ENCODE measurements at regions not wholly inside any gene's neighbourhood (a gene's known extent, or its start where the extent isn't known, plus 50 kb on each side); places are given as distances from the start of the nearest gene placed in this dataset.

GRCh38 chr12:34209259-34209835 is 187.1 kb downstream of the ALG10 start:
- intact Hi-C loops (cut with micrococcal nuclease), result no loop called here
- H3K9me3 ChIP-seq (ENCODE audit: control insufficient read depth, insufficient read depth, low read length), result no peaks in the 10 kb centered on the region

DNA sequence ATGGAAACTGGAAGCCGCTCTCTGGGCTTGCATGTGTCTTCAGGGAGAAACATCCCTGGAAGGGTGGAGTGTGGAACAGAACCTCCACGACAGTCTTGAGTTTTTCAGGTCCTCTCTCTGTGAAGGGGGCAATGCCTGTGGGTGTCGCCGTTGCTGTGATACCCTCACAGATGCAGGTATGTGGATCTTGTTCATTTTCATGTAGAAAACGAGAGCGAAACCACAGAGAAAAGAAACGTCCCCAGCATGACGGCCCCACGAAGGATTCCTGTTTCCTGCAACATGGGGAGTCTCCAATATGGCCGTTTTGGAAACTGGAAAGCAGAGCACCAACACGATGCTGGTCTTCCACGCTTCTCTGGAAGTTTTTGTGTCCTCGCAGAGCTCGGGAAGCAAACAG is 187.9 kb downstream of the ALG10 start:
- DNase-seq (no peak), ATAC-seq (no peak)
- H3K27me3 ChIP-seq (ENCODE audit: control insufficient read depth, insufficient read depth, low read length), result no peaks in the 10 kb centered on the region
- Mint-ChIP-seq H3K9me3 (peaks cover 0 to 3% of the 10 kb centered on the region in 2 donors), H3K36me3 (no peaks in the 10 kb centered on the region), H3K4me1 (no peaks in the 10 kb centered on the region), H3K4me3 (no peak overlapping the region), H3K27me3 (ENCODE audit: low read depth in 2 of 2) (no peaks in the 10 kb centered on the region), H3K27ac (no peak overlapping the region)
- WGBS (ENCODE audit: insufficient coverage), result 87% methylated on average over 14 of the region's 14 CpGs
- H3K4me1 ChIP-seq (ENCODE audit: control insufficient read depth, insufficient read depth, low read length), result no peaks in the 10 kb centered on the region
- TF ChIP-seq, protein P1, sequence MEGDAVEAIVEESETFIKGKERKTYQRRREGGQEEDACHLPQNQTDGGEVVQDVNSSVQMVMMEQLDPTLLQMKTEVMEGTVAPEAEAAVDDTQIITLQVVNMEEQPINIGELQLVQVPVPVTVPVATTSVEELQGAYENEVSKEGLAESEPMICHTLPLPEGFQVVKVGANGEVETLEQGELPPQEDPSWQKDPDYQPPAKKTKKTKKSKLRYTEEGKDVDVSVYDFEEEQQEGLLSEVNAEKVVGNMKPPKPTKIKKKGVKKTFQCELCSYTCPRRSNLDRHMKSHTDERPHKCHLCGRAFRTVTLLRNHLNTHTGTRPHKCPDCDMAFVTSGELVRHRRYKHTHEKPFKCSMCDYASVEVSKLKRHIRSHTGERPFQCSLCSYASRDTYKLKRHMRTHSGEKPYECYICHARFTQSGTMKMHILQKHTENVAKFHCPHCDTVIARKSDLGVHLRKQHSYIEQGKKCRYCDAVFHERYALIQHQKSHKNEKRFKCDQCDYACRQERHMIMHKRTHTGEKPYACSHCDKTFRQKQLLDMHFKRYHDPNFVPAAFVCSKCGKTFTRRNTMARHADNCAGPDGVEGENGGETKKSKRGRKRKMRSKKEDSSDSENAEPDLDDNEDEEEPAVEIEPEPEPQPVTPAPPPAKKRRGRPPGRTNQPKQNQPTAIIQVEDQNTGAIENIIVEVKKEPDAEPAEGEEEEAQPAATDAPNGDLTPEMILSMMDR (IDR thresholded peaks at IDR 0.05), result no peak
- intact Hi-C loops (cut with micrococcal nuclease), result loop anchor here (10.0 kb wide), 1 partner anchor 175 kb away; no protein-coding TSS in a partner anchor
- H3K9me3 ChIP-seq (ENCODE audit: control insufficient read depth, insufficient read depth, low read length), result no peaks in the 10 kb centered on the region
- no peak overlapping the region for H3K4me3 ChIP-seq (ENCODE audit: low read length)
- H3K36me3 ChIP-seq (ENCODE audit: control insufficient read depth, insufficient read depth, low read length), result no peaks in the 10 kb centered on the region
- no peak overlapping the region for H3K27ac ChIP-seq (ENCODE audit: low read length)

More at GRCh38 chr12:34209259-34209835, 187.1 kb downstream of the ALG10 start:
- DNase-seq, result no peak
- no peak for ATAC-seq
- Mint-ChIP-seq H3K4me3 (no peak overlapping the region), H3K27me3 (ENCODE audit: low read depth in 2 of 2) (no peaks in the 10 kb centered on the region), H3K27ac (no peak overlapping the region), H3K36me3 (no peaks in the 10 kb centered on the region), H3K9me3 (peaks cover 0 to 3% of the 10 kb centered on the region in 2 donors), H3K4me1 (no peaks in the 10 kb centered on the region)
- Histone ChIP-seq H3K4me1 (ENCODE audit: control insufficient read depth, insufficient read depth, low read length) (no peaks in the 10 kb centered on the region), H3K27me3 (ENCODE audit: control insufficient read depth, insufficient read depth, low read length) (no peaks in the 10 kb centered on the region), H3K4me3 (ENCODE audit: low read length) (no peak overlapping the region), H3K27ac (ENCODE audit: low read length) (no peak overlapping the region), H3K36me3 (ENCODE audit: control insufficient read depth, insufficient read depth, low read length) (no peaks in the 10 kb centered on the region)
- TF ChIP-seq, protein P1 (IDR thresholded peaks at IDR 0.05), result no peak
- WGBS (ENCODE audit: insufficient coverage), result 87% methylated on average over 22 of the region's 22 CpGs

DNA sequence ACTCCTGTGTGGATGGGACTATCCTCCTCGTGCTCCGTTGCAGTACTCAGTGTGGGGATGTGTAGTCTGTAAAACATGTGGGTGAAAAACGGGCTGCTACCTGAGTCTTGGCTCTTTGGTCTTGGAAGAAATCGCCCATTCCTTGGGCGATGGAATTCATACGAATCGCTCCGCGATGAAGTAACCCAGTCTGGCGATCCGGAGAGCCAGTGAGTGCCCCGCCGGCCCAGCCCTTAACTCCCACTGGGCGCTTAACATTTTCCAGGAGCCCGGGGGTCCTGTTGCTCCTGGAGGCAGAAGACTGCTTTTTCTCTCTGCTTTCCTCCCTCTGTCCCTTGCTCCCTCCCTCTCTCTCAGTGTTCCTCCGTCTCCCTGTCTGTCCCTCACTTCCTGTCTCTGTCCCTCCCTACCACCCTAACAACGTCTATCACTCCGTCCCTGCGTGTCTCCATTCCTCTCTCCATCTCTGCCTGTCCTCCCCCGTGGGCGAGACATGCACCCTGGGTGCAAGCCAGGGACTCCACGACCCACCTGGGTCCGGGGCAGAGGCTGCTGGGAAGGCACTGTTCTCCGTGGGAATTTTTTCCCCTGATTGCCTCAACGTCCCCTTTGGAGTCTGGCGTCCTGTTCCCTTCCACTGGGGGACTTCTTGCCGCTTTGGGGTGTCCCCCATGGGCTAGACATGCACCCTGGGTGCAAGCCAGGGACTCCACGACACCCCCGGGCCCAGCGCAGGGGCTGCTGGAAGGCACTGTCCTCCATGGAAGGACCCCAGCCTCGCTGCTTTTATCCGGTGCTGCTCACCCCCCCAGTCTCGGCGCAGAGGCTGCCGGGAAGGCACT is 188.6 kb downstream of the ALG10 start:
- Mint-ChIP-seq H3K4me1 (no peaks in the 10 kb centered on the region), H3K4me3 (no peak overlapping the region), H3K27ac (no peak overlapping the region), H3K36me3 (no peaks in the 10 kb centered on the region), H3K9me3 (peaks cover 0 to 3% of the 10 kb centered on the region in 2 donors), H3K27me3 (ENCODE audit: low read depth in 2 of 2) (no peaks in the 10 kb centered on the region)
- no peaks in the 10 kb centered on the region for H3K4me1 ChIP-seq (ENCODE audit: control insufficient read depth, insufficient read depth, low read length)
- WGBS (ENCODE audit: insufficient coverage), result 91% methylated on average over 35 of the region's 35 CpGs
- intact Hi-C loops (cut with micrococcal nuclease), result loop anchor here (10.0 kb wide), 1 partner anchor 176 kb away; no protein-coding TSS in a partner anchor
- no peak overlapping the region for H3K27ac ChIP-seq (ENCODE audit: low read length)
- H3K9me3 ChIP-seq (ENCODE audit: control insufficient read depth, insufficient read depth, low read length), result no peaks in the 10 kb centered on the region
- no peaks in the 10 kb centered on the region for H3K36me3 ChIP-seq (ENCODE audit: control insufficient read depth, insufficient read depth, low read length)
- H3K4me3 ChIP-seq (ENCODE audit: low read length), result no peak overlapping the region
- H3K27me3 ChIP-seq (ENCODE audit: control insufficient read depth, insufficient read depth, low read length), result no peaks in the 10 kb centered on the region
- TF ChIP-seq, protein P1 (IDR thresholded peaks at IDR 0.05), result no peak
- ATAC-seq, result no peak
- no peak for DNase-seq
